T-helper 1 cell treated with Interleukin-12 subunit alpha and Interleukin-12 subunit beta and Interleukin-4 antibody, amounts not matched to agents 30 μg/mL and 1 μg/mL, for 36 hours (primary cell): ENCODE measurements at regions not wholly inside any gene's neighbourhood (a gene's known extent, or its start where the extent isn't known, plus 50 kb on each side); places are given as distances from the start of the nearest gene placed in this dataset.
"Not testable (repeated sequence)": the region's sequence is repeated elsewhere in the genome, so short reads cannot be mapped to it uniquely, and the experiment has no call there.

Source experiments
- H3K27ac Mint-ChIP-seq: one replicate; pipeline ENCODE4 v1.8.0; 2021; ENCODE audit warnings: mild to moderate bottlenecking, mixed read lengths
- H3K27me3 Mint-ChIP-seq: one replicate; pipeline ENCODE4 v1.8.0; 2021; ENCODE audit warnings: low read depth, mixed read lengths
- H3K36me3 Mint-ChIP-seq: one replicate; pipeline ENCODE4 v1.8.0; 2021; ENCODE audit warnings: low read depth, mixed read lengths
- H3K4me1 Mint-ChIP-seq: one replicate; pipeline ENCODE4 v1.8.0; 2021; ENCODE audit warnings: low read depth, mixed read lengths
- H3K4me3 Mint-ChIP-seq: one replicate; pipeline ENCODE4 v1.8.0; 2021; ENCODE audit warnings: mild to moderate bottlenecking, moderate library complexity, mixed read lengths
- H3K9me3 Mint-ChIP-seq: one replicate; pipeline ENCODE4 v1.8.0; 2021; ENCODE audit warnings: mixed read lengths

GRCh38 chr2:107556038-107556627, 270.6 kb upstream of the RGPD4 start:
- no peak overlapping the region for H3K4me3 Mint-ChIP-seq
- peaks cover 11% of the 10 kb centered on the region for H3K9me3 Mint-ChIP-seq
- no peaks in the 10 kb centered on the region for H3K27me3 Mint-ChIP-seq
- H3K36me3 Mint-ChIP-seq, result no peaks in the 10 kb centered on the region
- no peaks in the 10 kb centered on the region for H3K4me1 Mint-ChIP-seq
- no peak overlapping the region for H3K27ac Mint-ChIP-seq

- H3K27me3 Mint-ChIP-seq, result no peaks in the 10 kb centered on the region
- H3K4me1 Mint-ChIP-seq, result no peaks in the 10 kb centered on the region
- H3K36me3 Mint-ChIP-seq, result no peaks in the 10 kb centered on the region
- peaks cover 11% of the 10 kb centered on the region for H3K9me3 Mint-ChIP-seq
- H3K27ac Mint-ChIP-seq, result no peak overlapping the region
- no peak overlapping the region for H3K4me3 Mint-ChIP-seq
These were observed 268.4 kb upstream of the RGPD4 start for GRCh38 chr2:107558295-107558694.

GRCh38 chr2:107569496-107569895, 257.2 kb upstream of the RGPD4 start:
- Mint-ChIP-seq H3K27me3 (no peaks in the 10 kb centered on the region), H3K27ac (no peak overlapping the region), H3K9me3 (no peaks in the 10 kb centered on the region), H3K36me3 (no peaks in the 10 kb centered on the region), H3K4me3 (no peak overlapping the region), H3K4me1 (no peaks in the 10 kb centered on the region)

GRCh38 chr2:107570876-107571275, 255.8 kb upstream of the RGPD4 start:
- no peak overlapping the region for H3K27ac Mint-ChIP-seq
- no peaks in the 10 kb centered on the region for H3K27me3 Mint-ChIP-seq
- no peaks in the 10 kb centered on the region for H3K9me3 Mint-ChIP-seq
- H3K4me3 Mint-ChIP-seq, result no peak overlapping the region
- no peaks in the 10 kb centered on the region for H3K4me1 Mint-ChIP-seq
- no peaks in the 10 kb centered on the region for H3K36me3 Mint-ChIP-seq

GRCh38 chr2:107572890-107573289, 253.8 kb upstream of the RGPD4 start:
- H3K4me1 Mint-ChIP-seq, H3K9me3 Mint-ChIP-seq, H3K36me3 Mint-ChIP-seq, H3K4me3 Mint-ChIP-seq, H3K27ac Mint-ChIP-seq, H3K27me3 Mint-ChIP-seq: not testable (repeated sequence)

- Mint-ChIP-seq H3K27ac (no peak overlapping the region), H3K9me3 (no peaks in the 10 kb centered on the region), H3K4me3 (no peak overlapping the region), H3K36me3 (no peaks in the 10 kb centered on the region), H3K27me3 (no peaks in the 10 kb centered on the region), H3K4me1 (no peaks in the 10 kb centered on the region)
These were observed 249.7 kb upstream of the RGPD4 start for GRCh38 chr2:107576991-107577390.

GRCh38 chr2:107582487-107582886, 244.2 kb upstream of the RGPD4 start:
- no peak overlapping the region for H3K27ac Mint-ChIP-seq
- no peaks in the 10 kb centered on the region for H3K9me3 Mint-ChIP-seq
- H3K4me1 Mint-ChIP-seq, result no peaks in the 10 kb centered on the region
- H3K36me3 Mint-ChIP-seq, result no peaks in the 10 kb centered on the region
- H3K27me3 Mint-ChIP-seq, result no peaks in the 10 kb centered on the region
- H3K4me3 Mint-ChIP-seq, result no peak overlapping the region

- H3K9me3 Mint-ChIP-seq, result no peaks in the 10 kb centered on the region
- no peaks in the 10 kb centered on the region for H3K4me1 Mint-ChIP-seq
- H3K36me3 Mint-ChIP-seq, result no peaks in the 10 kb centered on the region
- H3K4me3 Mint-ChIP-seq, result no peak overlapping the region
- H3K27ac Mint-ChIP-seq, result no peak overlapping the region
- no peaks in the 10 kb centered on the region for H3K27me3 Mint-ChIP-seq
These were observed 242.1 kb upstream of the RGPD4 start for GRCh38 chr2:107584577-107584976.

GRCh38 chr2:107585851-107586250, 240.8 kb upstream of the RGPD4 start:
- Mint-ChIP-seq H3K9me3 (no peaks in the 10 kb centered on the region), H3K4me1 (no peaks in the 10 kb centered on the region), H3K27ac (no peak overlapping the region), H3K4me3 (no peak overlapping the region), H3K27me3 (no peaks in the 10 kb centered on the region), H3K36me3 (no peaks in the 10 kb centered on the region)

GRCh38 chr2:107588181-107588580, 238.5 kb upstream of the RGPD4 start:
- H3K4me3 Mint-ChIP-seq, result no peak overlapping the region
- H3K27me3 Mint-ChIP-seq, result no peaks in the 10 kb centered on the region
- H3K4me1 Mint-ChIP-seq, result no peaks in the 10 kb centered on the region
- no peak overlapping the region for H3K27ac Mint-ChIP-seq
- H3K9me3 Mint-ChIP-seq, result no peaks in the 10 kb centered on the region
- no peaks in the 10 kb centered on the region for H3K36me3 Mint-ChIP-seq

GRCh38 chr2:107589079-107589491, 237.6 kb upstream of the RGPD4 start:
- H3K4me1 Mint-ChIP-seq, result no peaks in the 10 kb centered on the region
- no peak overlapping the region for H3K4me3 Mint-ChIP-seq
- H3K27ac Mint-ChIP-seq, result no peak overlapping the region
- no peaks in the 10 kb centered on the region for H3K9me3 Mint-ChIP-seq
- H3K36me3 Mint-ChIP-seq, result no peaks in the 10 kb centered on the region
- H3K27me3 Mint-ChIP-seq, result no peaks in the 10 kb centered on the region

GRCh38 chr2:107591561-107592279, 235.0 kb upstream of the RGPD4 start:
- no peaks in the 10 kb centered on the region for H3K27me3 Mint-ChIP-seq
- no peaks in the 10 kb centered on the region for H3K4me1 Mint-ChIP-seq
- no peaks in the 10 kb centered on the region for H3K36me3 Mint-ChIP-seq
- H3K9me3 Mint-ChIP-seq, result no peaks in the 10 kb centered on the region
- no peak overlapping the region for H3K27ac Mint-ChIP-seq
- H3K4me3 Mint-ChIP-seq, result no peak overlapping the region

GRCh38 chr2:107592280-107592624, 234.4 kb upstream of the RGPD4 start:
- Mint-ChIP-seq H3K27me3 (no peaks in the 10 kb centered on the region), H3K4me3 (no peak overlapping the region)

GRCh38 chr2:107595285-107595684, 231.4 kb upstream of the RGPD4 start:
- Mint-ChIP-seq H3K36me3 (no peaks in the 10 kb centered on the region), H3K4me1 (no peaks in the 10 kb centered on the region), H3K27me3 (no peaks in the 10 kb centered on the region), H3K27ac (no peak overlapping the region), H3K4me3 (no peak overlapping the region), H3K9me3 (no peaks in the 10 kb centered on the region)

More at GRCh38 chr2:107592280-107592624, 234.4 kb upstream of the RGPD4 start:
- H3K27ac Mint-ChIP-seq, result no peak overlapping the region
- no peaks in the 10 kb centered on the region for H3K36me3 Mint-ChIP-seq
- H3K4me1 Mint-ChIP-seq, result no peaks in the 10 kb centered on the region
- H3K9me3 Mint-ChIP-seq, result no peaks in the 10 kb centered on the region

GRCh38 chr2:107595749-107596148, 230.9 kb upstream of the RGPD4 start:
- no peaks in the 10 kb centered on the region for H3K9me3 Mint-ChIP-seq
- H3K27me3 Mint-ChIP-seq, result no peaks in the 10 kb centered on the region
- no peak overlapping the region for H3K4me3 Mint-ChIP-seq
- no peak overlapping the region for H3K27ac Mint-ChIP-seq
- H3K4me1 Mint-ChIP-seq, result no peaks in the 10 kb centered on the region
- no peaks in the 10 kb centered on the region for H3K36me3 Mint-ChIP-seq
